HK-2 (cell line): ENCODE measurements at regions not wholly inside any gene's neighbourhood (a gene's known extent, or its start where the extent isn't known, plus 50 kb on each side); places are given as distances from the start of the nearest gene placed in this dataset.
A peak's percentile ranks its signal among the peaks of the same experiment; 100 is the strongest.

Experiments
- DNase-seq: peaks from one replicate; pipeline ENCODE4 v3.0.0-alpha.2; 2018; ENCODE audit not compliant: unreplicated experiment

GRCh38 chr17:14813649-14814370 lies 451.3 kb downstream of the PMP22 start:
- DNase-seq: peak; percentile 5

- no peak for DNase-seq
These were observed 456.7 kb downstream of the PMP22 start for GRCh38 chr17:14808425-14808824.

GRCh38 chr17:14805348-14805747 lies 459.8 kb downstream of the PMP22 start:
- DNase-seq: no peak

GRCh38 chr17:14803826-14804225 lies 461.3 kb downstream of the PMP22 start:
- DNase-seq: no peak

GRCh38 chr17:14797801-14798200 lies 467.3 kb downstream of the PMP22 start:
- no peak for DNase-seq

- no peak for DNase-seq
These were observed 468.1 kb downstream of the PMP22 start for GRCh38 chr17:14797021-14797420.

GRCh38 chr17:14794961-14795360 lies 470.2 kb downstream of the PMP22 start:
- DNase-seq: no peak

- DNase-seq: no peak
These were observed 471.9 kb downstream of the PMP22 start for GRCh38 chr17:14793237-14793636.

GRCh38 chr17:14792746-14793145 lies 472.4 kb downstream of the PMP22 start:
- no peak for DNase-seq

GRCh38 chr17:14791221-14791620 lies 473.9 kb downstream of the PMP22 start:
- no peak for DNase-seq

- DNase-seq: no peak
These were observed 474.6 kb downstream of the PMP22 start for GRCh38 chr17:14790521-14790920.

- DNase-seq: no peak
These were observed 480.0 kb downstream of the PMP22 start for GRCh38 chr17:14784997-14785696.

GRCh38 chr17:14781123-14781522 lies 480.2 kb downstream of the HS3ST3B1 start:
- DNase-seq: no peak

- no peak for DNase-seq
These were observed 479.3 kb downstream of the HS3ST3B1 start for GRCh38 chr17:14780097-14780651.

GRCh38 chr17:14779241-14779640 lies 478.4 kb downstream of the HS3ST3B1 start:
- DNase-seq: no peak

- no peak for DNase-seq
These were observed 476.4 kb downstream of the HS3ST3B1 start for GRCh38 chr17:14777291-14777690.

- DNase-seq: no peak
These were observed 475.9 kb downstream of the HS3ST3B1 start for GRCh38 chr17:14776791-14777190.

- DNase-seq: no peak
These were observed 475.0 kb downstream of the HS3ST3B1 start for GRCh38 chr17:14775731-14776492.

GRCh38 chr17:14774774-14775173 lies 473.9 kb downstream of the HS3ST3B1 start:
- no peak for DNase-seq

GRCh38 chr17:14772776-14773175 lies 471.9 kb downstream of the HS3ST3B1 start:
- no peak for DNase-seq

GRCh38 chr17:14771543-14771942 lies 470.7 kb downstream of the HS3ST3B1 start:
- DNase-seq: no peak

GRCh38 chr17:14768923-14769322 lies 468.0 kb downstream of the HS3ST3B1 start:
- DNase-seq: no peak
